Medulla oblongata (tissue), 1 donor: ENCODE measurements at regions not wholly inside any gene's neighbourhood (a gene's known extent, or its start where the extent isn't known, plus 50 kb on each side); places are given as distances from the start of the nearest gene placed in this dataset.

Experiments used
- DNase-seq: peaks from one replicate; pipeline ENCODE4 v3.0.0-alpha.2; 2015; ENCODE audit errors: extremely low spot score

GRCh38 chr1:87781554-87781953 is 452.9 kb downstream of the LMO4 start:
- no peak for DNase-seq

DNA sequence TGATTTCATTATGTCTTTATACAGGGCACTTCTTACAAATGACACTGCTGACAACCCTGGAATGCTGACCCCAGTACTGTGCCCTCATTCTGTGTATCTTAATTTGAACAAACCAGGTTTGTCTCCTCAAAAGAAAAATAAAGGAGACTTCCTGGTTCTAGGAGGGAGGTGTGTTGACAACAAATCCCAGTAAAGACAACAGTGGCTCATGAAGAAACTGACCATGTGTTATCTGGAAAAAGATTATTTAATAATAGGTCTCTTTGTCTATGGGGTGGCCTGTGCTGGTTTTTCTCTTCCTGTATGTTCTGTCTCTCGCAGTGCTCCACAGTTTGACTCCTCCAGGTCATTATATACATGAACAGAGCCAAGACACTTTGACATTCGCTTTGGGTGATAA is 454.6 kb downstream of the LMO4 start:
- no peak for DNase-seq

DNA sequence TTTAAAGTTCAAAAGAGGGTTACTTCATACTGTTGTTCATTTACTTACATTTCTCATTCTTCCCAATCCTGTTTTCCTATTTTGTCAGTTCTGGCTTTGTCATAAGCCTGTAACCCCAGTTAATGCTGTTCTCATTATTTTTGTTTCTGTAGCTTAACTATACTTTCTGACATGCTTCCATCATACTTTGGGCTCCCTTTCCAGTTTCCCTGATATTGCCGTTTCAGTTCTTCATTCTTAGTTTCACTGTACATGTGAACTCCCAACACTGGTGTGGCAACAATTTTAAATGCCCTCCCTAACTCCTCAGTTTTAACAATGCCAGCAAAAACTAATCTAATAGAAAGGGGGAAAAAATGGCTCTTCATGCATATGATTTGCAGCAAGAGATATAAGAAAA is 456.7 kb downstream of the LMO4 start:
- DNase-seq = peak; percentile 6

- DNase-seq = no peak
Observed at GRCh38 chr1:87786229-87786628, 457.5 kb downstream of the LMO4 start.

DNA sequence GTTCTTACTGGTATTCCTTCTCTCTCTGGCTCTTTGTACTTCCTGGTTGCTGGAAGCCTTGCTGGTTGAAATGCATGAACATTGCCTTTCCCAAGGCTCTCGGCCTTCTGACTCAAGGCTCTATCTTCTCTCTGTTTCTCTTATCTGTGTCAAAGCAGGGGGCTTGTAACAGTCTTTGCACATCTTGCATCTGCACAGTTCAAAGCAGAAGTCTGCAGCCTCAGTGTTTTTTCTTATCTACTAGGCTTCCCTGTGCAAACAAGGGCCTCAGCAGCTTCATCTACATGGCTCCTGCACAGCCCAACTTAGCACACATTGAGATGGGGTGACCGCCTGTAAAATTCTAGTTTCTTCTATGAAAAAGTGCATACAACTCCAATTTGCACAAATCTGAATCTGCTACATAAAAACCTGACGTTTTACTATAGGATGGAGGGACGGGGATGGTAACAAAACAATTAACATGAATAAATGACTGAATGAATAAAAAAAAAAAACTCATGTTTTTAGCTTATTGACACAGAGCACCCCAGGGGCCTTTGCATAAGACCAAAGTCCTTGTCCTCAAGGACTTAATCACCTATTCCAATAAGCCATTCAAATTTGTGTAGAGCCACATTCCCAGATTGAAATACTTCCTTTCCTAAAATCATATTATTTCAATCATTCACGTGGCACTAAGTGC is 458.3 kb downstream of the LMO4 start:
- DNase-seq = no peak

GRCh38 chr1:87787551-87787950 is 458.9 kb downstream of the LMO4 start:
- no peak for DNase-seq

DNA sequence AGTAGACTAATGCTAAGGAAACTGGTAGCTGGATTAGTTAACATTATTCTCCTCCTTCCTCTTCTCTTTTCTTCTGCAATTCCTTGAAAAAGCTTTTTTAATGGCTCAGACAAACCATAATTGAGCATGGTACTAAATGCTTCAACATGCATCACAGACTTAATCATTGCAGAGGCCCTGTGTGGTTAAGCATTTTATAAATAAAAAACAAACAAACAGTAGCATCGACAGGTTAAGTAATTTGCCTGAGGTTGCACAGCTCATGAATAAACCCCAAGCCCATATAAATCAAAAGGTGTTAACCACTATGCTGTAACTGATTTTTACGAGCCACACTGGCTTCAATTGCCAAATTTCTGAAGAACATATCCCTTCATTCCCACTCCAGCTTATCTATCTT is 462.1 kb downstream of the LMO4 start:
- DNase-seq = no peak

DNA sequence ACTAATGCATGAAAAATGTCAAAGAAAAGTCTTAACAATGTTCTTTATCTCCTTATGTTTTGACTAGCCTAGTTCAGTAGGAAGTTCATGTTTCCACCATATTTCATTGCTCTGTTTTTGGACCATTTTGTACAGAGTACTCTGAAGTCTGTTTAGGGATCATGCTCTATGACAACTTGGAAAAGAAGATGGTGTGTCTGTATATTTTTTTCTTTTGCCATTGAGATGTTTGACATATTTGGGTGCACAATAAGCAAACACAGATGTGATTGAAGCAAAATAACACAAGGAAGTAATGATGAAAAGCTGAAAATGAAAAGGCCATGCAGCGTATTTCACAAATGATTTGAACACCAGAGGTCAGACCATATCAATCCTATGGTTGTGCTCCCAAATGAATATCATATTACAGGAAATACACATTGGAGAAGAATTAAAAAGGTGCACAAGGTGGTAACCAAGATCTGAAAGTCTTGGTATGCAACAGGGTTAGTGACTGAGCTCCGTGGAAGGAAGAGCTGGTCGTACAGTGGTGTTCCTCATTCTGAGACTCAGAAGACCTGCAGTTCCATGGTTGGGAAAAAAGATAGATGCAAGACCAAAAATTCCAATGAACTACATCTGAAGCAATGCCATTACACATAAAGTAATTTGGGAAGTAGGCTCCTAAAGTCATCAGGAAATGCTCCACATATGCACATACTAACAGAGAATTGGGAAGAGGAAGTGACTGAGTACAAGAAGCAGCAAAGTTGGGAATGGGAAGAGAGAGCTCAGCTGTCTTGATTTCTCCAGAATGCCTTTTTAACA is 463.5 kb downstream of the LMO4 start:
- DNase-seq = no peak

DNA sequence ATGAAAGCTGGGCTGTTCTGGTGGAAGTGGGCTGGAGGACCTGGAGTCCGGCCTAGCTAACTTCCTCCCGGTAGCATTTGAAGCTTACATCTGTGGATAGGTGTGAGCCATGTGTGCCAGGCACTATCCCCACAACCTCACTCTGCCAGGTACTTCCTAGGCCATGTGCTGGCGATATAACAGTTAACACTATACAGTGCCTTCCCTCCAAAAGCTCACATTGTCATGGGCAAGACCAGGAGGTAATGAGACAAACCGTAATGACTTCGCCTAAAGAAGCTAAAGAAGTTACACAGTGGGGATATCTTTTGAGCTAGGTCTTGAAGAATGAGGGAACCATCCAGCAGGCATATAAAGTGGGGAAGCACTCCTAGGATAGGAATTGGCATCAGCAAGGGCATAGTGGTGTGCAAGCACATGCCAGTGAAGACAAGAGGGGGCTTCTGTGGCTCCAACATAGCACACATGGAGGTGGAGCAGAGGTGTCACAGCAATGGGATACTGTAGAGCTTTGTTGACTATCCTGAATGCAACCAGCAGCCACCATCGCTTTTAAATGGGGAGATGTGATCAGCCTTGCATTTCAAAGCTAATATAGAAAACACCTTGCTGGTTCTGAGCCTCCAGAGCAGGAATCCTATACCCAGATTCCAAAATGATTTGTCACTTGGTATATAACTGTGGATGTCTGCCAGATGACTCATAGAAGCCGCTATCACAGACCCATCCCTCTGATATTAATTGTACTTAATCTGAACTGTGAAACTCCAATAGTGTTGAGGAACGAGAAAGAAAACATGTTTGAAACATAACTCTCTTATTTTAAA is 466.3 kb downstream of the LMO4 start:
- no peak for DNase-seq

DNA sequence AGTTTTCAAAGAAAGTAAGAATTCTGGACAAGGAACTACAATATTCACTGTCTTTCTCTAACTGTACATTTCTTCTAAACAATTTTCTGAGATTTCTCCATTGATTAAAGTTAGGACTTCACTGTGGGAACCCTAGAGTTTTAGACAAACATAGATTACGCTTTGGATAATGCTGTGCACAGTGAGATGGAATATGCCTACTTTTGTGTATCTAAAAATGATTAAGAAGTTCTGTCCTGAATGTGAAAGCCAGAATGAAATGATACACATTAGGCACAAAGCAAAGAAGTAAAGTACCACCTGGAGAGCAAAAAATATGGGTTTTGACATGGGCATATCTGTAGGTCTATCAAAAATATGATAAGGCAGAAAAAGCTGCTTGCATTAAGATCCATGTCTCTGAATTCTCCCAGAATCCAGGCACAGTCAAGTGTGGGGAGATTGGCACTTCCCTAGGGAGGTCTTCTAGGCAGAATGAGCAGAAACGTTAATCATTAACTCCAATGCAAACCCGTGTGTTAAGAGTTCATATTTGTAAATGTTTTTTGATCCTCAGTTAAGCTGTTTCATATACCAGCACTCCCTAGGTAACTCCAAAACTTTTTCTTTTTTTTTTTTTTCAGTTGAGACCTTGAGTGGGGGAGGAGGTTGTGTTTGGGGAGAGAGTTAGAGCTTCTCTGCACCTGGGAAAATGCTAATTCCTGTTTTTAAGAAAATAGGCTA is 467.1 kb downstream of the LMO4 start:
- no peak for DNase-seq

DNA sequence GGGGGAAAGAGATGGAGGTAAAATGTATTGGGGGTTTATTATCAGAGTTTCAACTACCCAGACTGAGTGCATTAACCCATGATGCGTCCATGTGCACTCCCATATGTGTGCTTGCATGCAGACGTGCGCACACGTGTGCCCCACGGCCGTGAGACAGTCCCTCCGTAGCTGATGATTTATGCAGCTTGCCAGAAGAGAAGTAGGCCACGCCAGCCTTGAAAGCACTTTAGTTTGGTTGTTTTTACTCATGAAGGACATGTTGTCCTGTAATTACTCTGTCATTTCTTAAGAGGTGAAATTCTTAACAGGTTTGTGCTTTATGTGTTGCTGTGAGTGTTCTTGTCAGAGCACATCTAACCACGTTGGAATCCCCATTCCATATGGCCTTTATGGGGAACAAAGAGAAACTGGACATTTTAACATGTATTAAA is 467.8 kb downstream of the LMO4 start:
- DNase-seq = no peak

DNA sequence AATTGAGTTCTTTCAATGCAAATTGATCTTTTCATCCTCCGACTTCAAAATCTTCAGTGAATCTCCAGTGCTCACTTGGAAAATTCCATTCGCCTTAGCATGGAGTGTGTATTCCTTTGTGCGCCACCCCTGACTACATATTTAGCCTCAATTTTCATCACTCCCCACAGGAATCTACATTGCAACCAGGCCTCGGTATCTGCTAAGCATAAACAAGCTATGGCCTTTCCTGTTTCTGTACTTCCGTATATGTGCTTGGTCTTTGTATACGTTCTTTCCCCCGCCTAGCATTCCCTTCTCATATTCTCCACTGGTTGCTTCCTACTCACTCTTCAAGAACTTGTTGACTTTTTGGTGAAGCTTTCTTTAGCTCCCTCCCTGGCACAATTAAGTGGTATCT is 470.8 kb downstream of the LMO4 start:
- no peak for DNase-seq

- no peak for DNase-seq
Observed at GRCh38 chr1:87800006-87800405, 471.3 kb downstream of the LMO4 start.

DNA sequence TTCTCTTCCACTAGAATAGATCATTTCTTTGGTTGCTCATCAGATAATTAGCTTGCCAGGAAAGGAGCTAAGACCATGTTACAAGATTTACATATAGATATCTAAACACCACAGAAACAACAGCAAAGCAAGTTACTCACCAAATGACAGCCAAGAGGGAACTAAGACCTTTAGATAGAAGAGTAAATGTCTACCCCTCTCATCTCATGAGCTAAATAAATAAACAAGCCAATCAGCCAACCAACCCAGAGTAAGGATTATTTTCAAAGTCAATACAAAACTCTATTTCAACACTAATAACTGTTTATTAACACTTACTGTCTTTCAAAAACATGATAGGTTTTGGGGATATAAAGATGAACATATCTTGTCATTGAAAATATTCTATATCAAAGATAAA is 474.7 kb downstream of the LMO4 start:
- no peak for DNase-seq

DNA sequence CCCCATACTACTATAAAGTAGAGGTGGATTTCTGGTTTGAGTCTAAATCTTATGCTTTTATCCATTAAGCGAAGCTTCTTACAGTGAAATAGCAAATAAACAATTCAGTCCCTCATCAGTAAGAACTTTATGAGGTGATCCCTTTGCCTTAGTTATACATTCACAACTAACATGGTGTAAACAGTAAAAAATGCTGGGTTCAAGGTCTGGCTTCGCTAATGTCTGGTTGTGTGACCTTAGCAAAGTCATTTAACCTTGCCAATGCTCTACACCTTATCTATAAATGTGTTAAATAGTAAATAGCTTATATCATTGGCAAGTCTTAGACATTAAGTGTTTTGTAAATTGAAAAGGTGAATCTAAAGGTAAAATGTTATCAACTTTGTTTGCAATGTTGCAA is 475.4 kb downstream of the LMO4 start:
- no peak for DNase-seq

DNA sequence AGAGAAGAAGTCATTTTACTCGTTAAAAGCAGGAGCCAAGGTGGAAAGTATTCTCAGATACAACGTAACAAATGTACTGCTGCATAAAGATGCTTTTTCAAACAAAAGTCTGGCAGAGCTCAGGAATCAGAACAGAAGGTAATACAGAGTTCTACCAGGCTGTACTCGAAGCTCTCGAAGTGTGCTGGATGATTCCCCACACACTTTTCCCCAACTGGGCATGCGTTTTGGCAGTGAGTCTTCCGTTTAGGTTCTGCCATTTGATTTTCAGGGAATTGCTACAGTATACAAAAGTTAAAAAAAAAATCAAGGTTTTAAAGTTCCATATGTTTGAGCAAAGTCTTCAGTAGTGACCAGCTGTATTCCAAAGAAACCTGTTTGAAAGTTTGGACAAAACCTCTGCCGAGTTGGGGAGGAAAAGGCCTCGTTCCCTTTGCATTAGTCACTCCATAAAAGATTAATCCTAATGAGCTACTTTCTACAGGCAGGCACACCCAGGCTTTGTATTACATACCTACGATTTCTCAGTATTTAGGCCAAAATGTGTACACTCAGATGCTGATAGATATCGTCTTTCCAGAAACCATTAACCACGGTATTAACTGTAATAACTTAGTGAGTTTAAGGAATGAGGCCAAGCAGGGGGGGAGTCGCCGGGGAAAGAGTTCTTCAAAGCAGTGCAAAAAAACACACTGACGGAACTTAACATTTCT is 477.1 kb downstream of the LMO4 start:
- no peak for DNase-seq

- no peak for DNase-seq
Observed at GRCh38 chr1:87806379-87807094, 477.9 kb downstream of the LMO4 start.

- no peak for DNase-seq
Observed at GRCh38 chr1:87810166-87810565, 481.5 kb downstream of the LMO4 start.

DNA sequence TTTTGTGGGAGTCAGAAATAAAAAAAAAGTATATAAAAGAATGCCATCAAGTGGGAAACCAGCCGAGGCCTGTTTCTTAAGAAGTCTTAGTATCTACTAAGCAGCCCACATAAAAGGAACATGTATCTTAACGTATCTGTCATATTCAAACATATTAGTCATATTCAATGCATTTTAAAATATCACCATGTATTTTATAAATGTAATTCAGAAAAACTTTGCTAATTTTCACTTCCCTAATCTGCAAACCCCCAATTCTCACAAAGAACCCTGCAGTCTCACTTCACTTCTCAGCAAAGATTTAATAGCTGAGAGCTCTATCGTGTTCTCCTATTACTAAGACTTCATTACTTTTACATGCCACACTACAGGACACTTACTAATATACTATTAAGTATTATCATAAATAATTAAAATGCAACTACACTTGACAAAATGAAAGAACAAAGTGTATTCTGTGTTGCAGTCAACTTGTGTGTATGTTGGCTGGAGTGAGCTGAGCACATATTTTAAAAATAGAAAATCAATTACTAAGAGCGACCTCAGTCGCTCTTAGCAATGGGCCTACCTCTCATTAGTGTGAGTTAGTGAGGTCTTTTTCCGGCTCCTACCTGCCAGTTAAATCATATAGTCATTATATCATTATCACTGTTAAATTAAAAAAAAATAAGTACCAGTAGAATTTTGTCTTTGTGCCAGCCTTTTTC is 484.3 kb downstream of the LMO4 start:
- no peak for DNase-seq

GRCh38 chr1:87814573-87814972 is 485.9 kb downstream of the LMO4 start:
- DNase-seq = no peak
